ENCODE measurements at regions not wholly inside any gene's neighbourhood (a gene's known extent, or its start where the extent isn't known, plus 50 kb on each side); places are given as distances from the start of the nearest gene placed in this dataset.

- TF ChIP-seq FOXK2 (IDR thresholded peaks at IDR 0.05) = no peak
- no peak for TF ChIP-seq PKNOX1 (IDR thresholded peaks at IDR 0.05)
- TF ChIP-seq ARNT (IDR thresholded peaks at IDR 0.05) = no peak
- TF ChIP-seq SUZ12 (IDR thresholded peaks at IDR 0.05) = no peak
- TF ChIP-seq FOXM1 (IDR thresholded peaks at IDR 0.05; ENCODE audit: borderline replicate concordance) = no peak
- TF ChIP-seq ELF4 (IDR thresholded peaks at IDR 0.05) = no peak
- no peak for TF ChIP-seq CTBP1 (IDR thresholded peaks at IDR 0.05; ENCODE audit: borderline replicate concordance)
- no peak for TF ChIP-seq FOXA1 (IDR thresholded peaks at IDR 0.05)
- no peak for TF ChIP-seq ZNF384 (IDR thresholded peaks at IDR 0.05)
- no peak for TF ChIP-seq BHLHE40 (IDR thresholded peaks at IDR 0.05; ENCODE audit: borderline replicate concordance)
- no peak for TF ChIP-seq TARDBP (IDR thresholded peaks at IDR 0.05)
- no peak for TF ChIP-seq SP1 (IDR thresholded peaks at IDR 0.05)
Observed at GRCh38 chr3:20873235-20873634, 687.2 kb upstream of the SGO1 start.

All from HEK293T (cell line).